Astrocyte (in vitro differentiated cells and primary cell): ENCODE measurements at regions not wholly inside any gene's neighbourhood (a gene's known extent, or its start where the extent isn't known, plus 50 kb on each side); places are given as distances from the start of the nearest gene placed in this dataset.
"Not testable (repeated sequence)": the region's sequence is repeated elsewhere in the genome, so short reads cannot be mapped to it uniquely, and the experiment has no call there.

Experiments used
- EZH2 ChIP-seq: IDR thresholded peaks from 2 replicates; pipeline ENCODE4 v1.6.1; 2012; ENCODE audit warnings: mild to moderate bottlenecking, low read length, inconsistent platforms; ENCODE audit not compliant: insufficient read depth
- TF ChIP-seq, protein P1 (sequence below): IDR thresholded peaks from 2 replicates; pipeline ENCODE4 v1.5.1; 2011; ENCODE audit warnings: low read depth, mild to moderate bottlenecking, inconsistent platforms, low read length, moderate library complexity; ENCODE audit not compliant: insufficient read depth

DNA sequence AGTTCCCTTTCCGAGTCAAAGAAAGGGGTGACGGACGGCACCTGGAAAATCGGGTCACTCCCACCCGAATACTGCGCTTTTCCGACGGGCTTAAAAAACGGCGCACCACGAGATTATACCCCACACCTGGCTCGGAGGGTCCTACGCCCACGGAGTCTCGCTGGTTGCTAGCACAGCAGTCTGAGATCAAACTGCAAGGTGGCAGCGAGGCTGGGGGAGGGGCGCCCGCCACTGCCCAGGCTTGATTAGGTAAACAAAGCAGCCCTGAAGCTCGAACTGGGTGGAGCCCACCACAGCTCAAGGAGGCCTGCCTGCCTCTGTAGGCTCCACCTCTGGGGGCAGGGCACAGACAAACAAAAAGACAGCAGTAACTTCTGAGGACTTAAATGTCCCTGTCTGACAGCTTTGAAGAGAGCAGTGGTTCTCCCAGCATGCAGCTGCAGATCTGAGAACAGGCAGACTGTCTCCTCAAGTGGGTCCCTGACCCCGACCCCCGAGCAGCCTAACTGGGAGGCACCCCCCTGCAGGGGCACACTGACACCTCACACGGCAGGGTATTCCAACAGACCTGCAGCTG, 117.5 kb upstream of the BCL6 start:
- TF ChIP-seq, protein P1, sequence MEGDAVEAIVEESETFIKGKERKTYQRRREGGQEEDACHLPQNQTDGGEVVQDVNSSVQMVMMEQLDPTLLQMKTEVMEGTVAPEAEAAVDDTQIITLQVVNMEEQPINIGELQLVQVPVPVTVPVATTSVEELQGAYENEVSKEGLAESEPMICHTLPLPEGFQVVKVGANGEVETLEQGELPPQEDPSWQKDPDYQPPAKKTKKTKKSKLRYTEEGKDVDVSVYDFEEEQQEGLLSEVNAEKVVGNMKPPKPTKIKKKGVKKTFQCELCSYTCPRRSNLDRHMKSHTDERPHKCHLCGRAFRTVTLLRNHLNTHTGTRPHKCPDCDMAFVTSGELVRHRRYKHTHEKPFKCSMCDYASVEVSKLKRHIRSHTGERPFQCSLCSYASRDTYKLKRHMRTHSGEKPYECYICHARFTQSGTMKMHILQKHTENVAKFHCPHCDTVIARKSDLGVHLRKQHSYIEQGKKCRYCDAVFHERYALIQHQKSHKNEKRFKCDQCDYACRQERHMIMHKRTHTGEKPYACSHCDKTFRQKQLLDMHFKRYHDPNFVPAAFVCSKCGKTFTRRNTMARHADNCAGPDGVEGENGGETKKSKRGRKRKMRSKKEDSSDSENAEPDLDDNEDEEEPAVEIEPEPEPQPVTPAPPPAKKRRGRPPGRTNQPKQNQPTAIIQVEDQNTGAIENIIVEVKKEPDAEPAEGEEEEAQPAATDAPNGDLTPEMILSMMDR = not testable (repeated sequence)
- TF ChIP-seq EZH2 = not testable (repeated sequence)
